T-cell (primary cell): ENCODE measurements at regions not wholly inside any gene's neighbourhood (a gene's known extent, or its start where the extent isn't known, plus 50 kb on each side); places are given as distances from the start of the nearest gene placed in this dataset.

Experiments
- ATAC-seq, 4 experiments: fragments of 200-7000 bp in 3 of 4; fragments of 150-1000 bp in 1 of 4; cut with Tn5 transposase; replicated peaks in 1 of 4; 1 replicate in 3 of 4; 2 replicates in 1 of 4; pipeline ENCODE4 v1.10.0; 2021; ENCODE audit warnings: moderate library complexity in 3 of 4, mild to moderate bottlenecking in 2 of 4, moderate number of reproducible peaks in 1 of 4
- CTCF ChIA-PET, 2 donors: fragments of 300-600 bp; sonication (Branson Sonifier 250); formaldehyde crosslinking; loops; one replicate each; lab custom pipeline; 2022; ENCODE audit warnings: antibody characterized with exemption in 2 of 2; lab: Charles Lee
- POLR2A ChIA-PET, 2 donors: fragments of 300-600 bp; sonication (Branson Sonifier 250); formaldehyde crosslinking; loops; one replicate each; lab custom pipeline; 2022; ENCODE audit warnings: antibody characterized with exemption in 2 of 2; lab: Charles Lee
- DNase-seq, 35 experiments: peaks; one replicate each; pipeline versions ENCODE4 v3.0.0 to v3.0.0-alpha.2; 2013 to 2023
- H3K27ac ChIP-seq: one replicate; pipeline ENCODE4 v1.5.1; 2013; ENCODE audit warnings: low read length
- H3K27me3 ChIP-seq, 2 experiments: replicated peaks in 1 of 2; 1 replicate in 1 of 2; 2 replicates in 1 of 2; pipeline versions ENCODE4 v1.6.1 to v1.7.0; 2013; ENCODE audit warnings: low read length in 1 of 2, mixed read lengths in 1 of 2; ENCODE audit not compliant: control insufficient read depth in 2 of 2, insufficient read depth in 2 of 2; ENCODE audit errors: extremely low read depth in 1 of 2
- H3K36me3 ChIP-seq, 2 donors: 1 replicate in 1 of 2; 2 replicates in 1 of 2; pipeline versions ENCODE4 v1.6.1 to v1.7.0; 2013; ENCODE audit warnings: low read length in 1 of 2; ENCODE audit not compliant: control insufficient read depth in 2 of 2, insufficient read depth in 1 of 2; ENCODE audit errors: extremely low read depth in 1 of 2
- H3K4me1 ChIP-seq, 2 experiments: 1 replicate in 1 of 2; 2 replicates in 1 of 2; pipeline versions ENCODE4 v1.6.1 to v1.7.0; 2013; ENCODE audit warnings: low read length in 2 of 2, mixed read lengths in 1 of 2; ENCODE audit not compliant: insufficient read depth in 2 of 2, control insufficient read depth in 1 of 2; ENCODE audit errors: extremely low read depth in 1 of 2
- H3K4me3 ChIP-seq, 2 donors: 1 replicate in 1 of 2; 2 replicates in 1 of 2; pipeline versions ENCODE4 v1.5.1 to v1.7.0; 2013; ENCODE audit warnings: mild to moderate bottlenecking in 2 of 2, low read length in 1 of 2, moderate library complexity in 1 of 2; ENCODE audit not compliant: control insufficient read depth in 1 of 2; ENCODE audit errors: extremely low read depth in 1 of 2
- H3K9me3 ChIP-seq: 2 replicates; pipeline ENCODE4 v1.7.0; 2013
- H3K27ac Mint-ChIP-seq, 2 donors: one replicate each; pipeline ENCODE4 v1.8.0; 2020 to 2021; ENCODE audit warnings: mild to moderate bottlenecking in 2 of 2, mixed read lengths in 2 of 2
- H3K27me3 Mint-ChIP-seq, 2 donors: one replicate each; pipeline ENCODE4 v1.8.0; 2021 to 2022; ENCODE audit warnings: mixed read lengths in 2 of 2
- H3K36me3 Mint-ChIP-seq: one replicate; pipeline ENCODE4 v1.8.0; 2021; ENCODE audit warnings: mixed read lengths
- H3K4me1 Mint-ChIP-seq, 3 donors: one replicate each; pipeline ENCODE4 v1.8.0; 2020 to 2022; ENCODE audit warnings: mixed read lengths in 3 of 3, mild to moderate bottlenecking in 1 of 3
- H3K4me3 Mint-ChIP-seq, 3 donors: one replicate each; pipeline ENCODE4 v1.8.0; 2020 to 2022; ENCODE audit warnings: mild to moderate bottlenecking in 3 of 3, mixed read lengths in 3 of 3, moderate library complexity in 3 of 3
- H3K9me3 Mint-ChIP-seq, 3 donors: one replicate each; pipeline ENCODE4 v1.8.0; 2020 to 2022; ENCODE audit warnings: mixed read lengths in 3 of 3
- whole genome bisulfite sequencing: methylation state at CpG from one replicate; pipeline ENCODE4 v1.1.5; 2013; ENCODE audit warnings: missing lambda C conversion rate; ENCODE audit not compliant: insufficient coverage; 5-methylcytosine and 5-hydroxymethylcytosine counted together

GRCh38 chr2:236977852-236978398 lies 107.8 kb upstream of the COPS8 start:
- ATAC-seq (no peak), DNase-seq (no peak)
- no peak overlapping the region for H3K27ac Mint-ChIP-seq
- no peak overlapping the region for H3K27ac ChIP-seq
- H3K27me3 ChIP-seq, result peaks cover 0 to 10% of the 10 kb centered on the region in 2 experiments
- ChIA-PET POLR2A (no interaction called here), CTCF (no interaction called here)
- no peak overlapping the region for H3K4me3 Mint-ChIP-seq
- H3K9me3 Mint-ChIP-seq, result peaks cover 6 to 7% (median 6%) of the 10 kb centered on the region in 3 donors
- no peaks in the 10 kb centered on the region for H3K4me1 Mint-ChIP-seq
- 89% methylated on average over 1 of the region's 7 CpGs for WGBS
- no peaks in the 10 kb centered on the region for H3K9me3 ChIP-seq
- H3K4me3 ChIP-seq, result no peak overlapping the region
- no peaks in the 10 kb centered on the region for H3K4me1 ChIP-seq
- H3K27me3 Mint-ChIP-seq, result peaks cover 0 to 15% of the 10 kb centered on the region in 2 donors
- H3K36me3 Mint-ChIP-seq, result no peaks in the 10 kb centered on the region
- no peaks in the 10 kb centered on the region for H3K36me3 ChIP-seq

GRCh38 chr2:236979664-236980063 lies 106.0 kb upstream of the COPS8 start:
- ATAC-seq, result no peak
- Histone ChIP-seq H3K27ac (no peak overlapping the region), H3K4me1 (no peaks in the 10 kb centered on the region), H3K36me3 (no peaks in the 10 kb centered on the region), H3K4me3 (no peak overlapping the region), H3K27me3 (peaks cover 0 to 7% of the 10 kb centered on the region in 2 experiments), H3K9me3 (no peaks in the 10 kb centered on the region)
- ChIA-PET POLR2A (no interaction called here), CTCF (no interaction called here)
- no peak for DNase-seq
- H3K27me3 Mint-ChIP-seq, result peaks cover 2 to 16% of the 10 kb centered on the region in 2 donors
- 73% methylated on average over 2 of the region's 3 CpGs for WGBS
- H3K36me3 Mint-ChIP-seq, result no peaks in the 10 kb centered on the region
- no peak overlapping the region for H3K27ac Mint-ChIP-seq
- peaks cover 6 to 18% (median 16%) of the 10 kb centered on the region in 3 donors for H3K9me3 Mint-ChIP-seq
- H3K4me1 Mint-ChIP-seq, result no peaks in the 10 kb centered on the region
- H3K4me3 Mint-ChIP-seq, result no peak overlapping the region

DNA sequence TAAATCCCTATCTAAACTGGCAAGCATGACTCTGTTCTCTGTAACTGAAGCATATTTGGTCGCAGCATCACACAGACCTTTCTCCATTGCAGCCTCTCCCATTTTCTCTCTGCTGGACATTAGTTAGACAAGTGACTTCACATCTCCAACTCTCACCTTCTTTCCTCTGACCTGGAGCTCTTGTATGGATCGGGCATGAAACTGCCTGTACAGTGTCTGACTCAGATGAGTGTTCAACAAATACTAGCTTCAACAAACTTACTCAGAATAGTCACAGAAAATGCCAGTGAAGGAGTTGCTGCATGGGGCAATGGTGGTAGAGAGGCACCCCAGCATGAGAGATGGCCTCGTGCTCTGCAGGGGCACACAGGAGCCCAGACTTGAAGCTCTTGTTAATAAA lies 104.7 kb upstream of the COPS8 start:
- Mint-ChIP-seq H3K36me3 (no peaks in the 10 kb centered on the region), H3K9me3 (peaks cover 8 to 19% (median 16%) of the 10 kb centered on the region in 3 donors), H3K4me1 (no peaks in the 10 kb centered on the region), H3K4me3 (no peak overlapping the region), H3K27me3 (peaks cover 2 to 19% of the 10 kb centered on the region in 2 donors), H3K27ac (no peak overlapping the region)
- 71% methylated on average over 2 of the region's 3 CpGs for WGBS
- DNase-seq, result no peak
- peaks cover 0 to 7% of the 10 kb centered on the region in 2 experiments for H3K27me3 ChIP-seq
- no peak overlapping the region for H3K27ac ChIP-seq
- ChIA-PET POLR2A (no interaction called here), CTCF (no interaction called here)
- H3K4me1 ChIP-seq, result no peaks in the 10 kb centered on the region
- no peaks in the 10 kb centered on the region for H3K9me3 ChIP-seq
- no peak overlapping the region for H3K4me3 ChIP-seq
- H3K36me3 ChIP-seq, result no peaks in the 10 kb centered on the region
- ATAC-seq, result no peak

DNA sequence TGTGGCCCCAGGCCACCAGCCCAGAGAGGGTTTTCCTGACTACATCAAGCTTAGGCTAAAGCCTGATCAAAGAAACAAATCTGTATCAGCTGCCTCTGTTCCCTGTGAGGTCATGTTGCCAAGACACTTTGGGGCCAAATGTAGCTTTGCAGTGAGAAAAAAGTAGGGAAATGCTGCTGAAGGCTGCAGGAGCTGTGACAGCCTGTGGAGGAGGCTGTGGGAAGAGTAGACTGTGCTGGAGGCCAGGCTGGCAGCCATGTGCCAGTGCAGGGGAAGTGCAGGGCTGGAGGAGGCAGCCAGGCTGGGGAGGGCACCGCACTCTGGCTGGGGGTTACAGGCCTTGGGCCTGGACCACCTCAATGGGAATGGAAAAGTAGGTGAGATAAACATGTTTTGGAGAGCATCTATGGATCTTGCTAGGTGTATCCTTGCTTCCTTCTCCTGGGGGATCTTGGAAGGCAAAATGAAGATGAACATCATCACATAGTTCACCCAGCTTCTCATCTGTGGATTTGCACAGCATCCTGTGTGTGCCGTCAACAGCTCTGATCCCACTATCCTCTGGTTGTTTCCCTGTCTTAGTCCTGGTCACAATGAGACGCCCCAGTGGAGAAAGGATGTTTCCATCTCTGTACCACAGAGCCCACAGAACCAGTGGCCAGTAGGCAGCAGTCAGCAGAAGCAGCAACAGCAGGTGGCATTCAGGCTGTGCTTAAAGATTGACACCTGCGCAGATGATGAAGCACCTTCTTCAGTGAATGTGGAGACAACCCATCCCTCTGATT lies 103.8 kb upstream of the COPS8 start:
- H3K4me3 ChIP-seq, result no peak overlapping the region
- H3K27me3 ChIP-seq, result peaks cover 0 to 7% of the 10 kb centered on the region in 2 experiments
- H3K4me3 Mint-ChIP-seq, result no peak overlapping the region
- no peak for DNase-seq
- H3K27ac Mint-ChIP-seq, result no peak overlapping the region
- no peaks in the 10 kb centered on the region for H3K4me1 ChIP-seq
- H3K27ac ChIP-seq, result no peak overlapping the region
- no peaks in the 10 kb centered on the region for H3K36me3 ChIP-seq
- H3K36me3 Mint-ChIP-seq, result no peaks in the 10 kb centered on the region
- ATAC-seq, result no peak
- ChIA-PET POLR2A (no interaction called here), CTCF (interaction anchor here in 1 of 2 donors (0.6 kb wide), 1 partner anchor 12 kb away, joined by 3 read pairs; no protein-coding TSS in a partner anchor)
- H3K27me3 Mint-ChIP-seq, result peaks cover 2 to 22% of the 10 kb centered on the region in 2 donors
- peaks cover 10 to 19% (median 16%) of the 10 kb centered on the region in 3 donors for H3K9me3 Mint-ChIP-seq
- 90% methylated on average over 4 of the region's 4 CpGs for WGBS
- no peaks in the 10 kb centered on the region for H3K9me3 ChIP-seq
- no peaks in the 10 kb centered on the region for H3K4me1 Mint-ChIP-seq

DNA sequence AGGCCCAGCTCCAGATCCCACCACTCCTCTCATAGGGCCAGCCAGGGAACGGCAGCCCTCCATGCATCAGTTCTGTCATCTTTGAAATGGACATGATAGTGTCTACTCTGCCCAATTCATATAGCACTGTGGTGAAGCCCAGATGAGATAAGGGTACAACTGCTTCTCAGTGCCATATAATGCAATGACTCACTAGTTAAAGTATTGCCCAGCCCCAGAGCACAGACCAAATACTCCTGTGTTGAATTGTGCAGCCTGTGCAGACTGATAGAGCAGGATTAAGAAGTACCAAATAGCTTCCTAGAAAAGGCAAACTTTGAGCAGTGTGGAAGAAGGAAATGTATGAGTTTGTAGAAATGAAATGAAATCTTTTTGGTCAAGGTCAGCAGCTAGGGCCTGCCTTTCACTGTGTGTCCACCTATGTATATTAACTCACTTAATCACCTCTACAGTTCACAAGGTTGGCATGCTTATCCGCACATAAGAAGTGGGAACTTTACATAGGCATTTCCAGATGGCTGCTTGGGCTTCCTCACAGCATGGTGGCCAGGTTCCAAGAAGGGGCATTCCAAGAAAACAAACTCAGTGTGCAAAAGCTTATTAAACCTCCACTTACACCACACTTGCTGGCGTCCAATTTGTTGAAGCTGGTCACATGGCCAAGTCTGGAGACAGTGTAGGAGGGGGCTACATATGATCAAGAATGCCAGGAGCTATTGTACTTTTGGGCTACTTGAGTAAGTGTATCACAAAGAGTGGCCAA lies 102.8 kb upstream of the COPS8 start:
- CTCF ChIA-PET, result interaction anchor here in 1 of 2 donors (0.6 kb wide), 1 partner anchor 13 kb away, joined by 3 read pairs; no protein-coding TSS in a partner anchor
- H3K4me1 ChIP-seq, result no peaks in the 10 kb centered on the region
- no peaks in the 10 kb centered on the region for H3K9me3 ChIP-seq
- Mint-ChIP-seq H3K4me3 (no peak overlapping the region), H3K4me1 (no peaks in the 10 kb centered on the region), H3K36me3 (no peaks in the 10 kb centered on the region), H3K27ac (no peak overlapping the region), H3K27me3 (peaks cover 5 to 28% of the 10 kb centered on the region in 2 donors), H3K9me3 (peaks cover 10 to 19% (median 16%) of the 10 kb centered on the region in 3 donors)
- H3K36me3 ChIP-seq, result no peaks in the 10 kb centered on the region
- ATAC-seq (no peak), DNase-seq (no peak)
- peaks cover 0 to 17% of the 10 kb centered on the region in 2 experiments for H3K27me3 ChIP-seq
- WGBS, result 83% methylated on average over 1 of the region's 3 CpGs
- no peak overlapping the region for H3K4me3 ChIP-seq
- H3K27ac ChIP-seq, result no peak overlapping the region
- POLR2A ChIA-PET, result no interaction called here

- CTCF ChIA-PET, result no interaction called here
- H3K27ac ChIP-seq, result no peak overlapping the region
Measured at GRCh38 chr2:236984046-236984445, 101.6 kb upstream of the COPS8 start.

More at GRCh38 chr2:236984046-236984445, 101.6 kb upstream of the COPS8 start:
- no peaks in the 10 kb centered on the region for H3K4me1 Mint-ChIP-seq
- no peak overlapping the region for H3K27ac Mint-ChIP-seq
- no peak overlapping the region for H3K4me3 ChIP-seq
- no peak overlapping the region for H3K4me3 Mint-ChIP-seq
- POLR2A ChIA-PET, result no interaction called here
- H3K27me3 ChIP-seq, result peaks cover 0 to 19% of the 10 kb centered on the region in 2 experiments
- peaks cover 15 to 38% of the 10 kb centered on the region in 2 donors for H3K27me3 Mint-ChIP-seq
- no CpG with 5 or more reads among the region's 1 CpG for WGBS
- no peaks in the 10 kb centered on the region for H3K36me3 Mint-ChIP-seq
- ATAC-seq (no peak), DNase-seq (no peak)
- H3K36me3 ChIP-seq, result no peaks in the 10 kb centered on the region
- H3K9me3 ChIP-seq, result no peaks in the 10 kb centered on the region
- peaks cover 10 to 19% (median 16%) of the 10 kb centered on the region in 3 donors for H3K9me3 Mint-ChIP-seq
- no peaks in the 10 kb centered on the region for H3K4me1 ChIP-seq
